COR-L47 (cell line): ENCODE measurements at regions not wholly inside any gene's neighbourhood (a gene's known extent, or its start where the extent isn't known, plus 50 kb on each side); places are given as distances from the start of the nearest gene placed in this dataset.
"Not testable (repeated sequence)": the region's sequence is repeated elsewhere in the genome, so short reads cannot be mapped to it uniquely, and the experiment has no call there.

ENCODE experiments used
- DNase-seq: peaks from one replicate; lab custom pipeline; 2025; lab: John Stamatoyannopoulos, UW

DNA sequence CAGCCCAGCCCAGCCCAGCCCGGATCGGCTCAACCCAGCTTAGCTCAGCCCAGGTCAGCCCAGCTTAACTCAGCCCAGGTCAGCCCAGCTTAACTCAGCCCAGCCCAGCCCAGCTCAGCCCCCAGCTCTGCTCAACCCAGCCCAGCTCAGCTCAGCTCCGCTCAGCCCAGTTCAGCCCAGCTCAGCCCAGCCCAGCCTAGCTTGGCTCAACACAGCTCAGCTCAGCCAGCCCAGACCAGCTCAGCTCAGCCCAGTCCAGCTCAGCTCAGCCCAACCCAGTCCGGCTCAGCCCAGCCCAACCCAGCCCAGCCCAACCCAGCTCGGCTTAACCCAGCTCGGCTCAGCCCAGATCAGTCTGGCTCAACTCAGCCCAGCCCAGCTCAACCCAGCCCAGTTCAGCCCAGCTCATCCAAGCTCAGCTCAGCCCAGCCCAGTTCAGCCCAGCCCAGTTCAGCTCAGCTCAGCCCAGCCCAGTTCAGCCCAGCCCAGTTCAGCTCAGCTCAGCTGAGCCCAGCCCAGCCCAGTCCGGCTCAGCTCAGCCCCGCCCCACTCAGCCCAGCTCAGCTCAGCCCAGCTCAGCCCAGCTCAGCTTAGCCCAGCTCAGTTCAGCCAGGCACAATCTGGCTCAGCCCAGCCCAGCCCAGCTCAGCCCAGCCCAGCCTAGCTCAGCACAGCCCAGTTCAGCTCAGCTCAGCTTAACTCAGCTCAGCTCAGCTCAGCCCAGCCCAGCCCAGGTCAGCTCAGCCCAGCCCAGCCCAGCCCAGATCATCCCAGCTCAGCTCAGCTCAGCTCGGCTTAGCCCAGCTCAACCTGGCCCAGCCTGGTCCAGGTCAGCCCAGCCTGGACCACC, 331.7 kb downstream of the TMEM121 start:
- no peak for DNase-seq

DNA sequence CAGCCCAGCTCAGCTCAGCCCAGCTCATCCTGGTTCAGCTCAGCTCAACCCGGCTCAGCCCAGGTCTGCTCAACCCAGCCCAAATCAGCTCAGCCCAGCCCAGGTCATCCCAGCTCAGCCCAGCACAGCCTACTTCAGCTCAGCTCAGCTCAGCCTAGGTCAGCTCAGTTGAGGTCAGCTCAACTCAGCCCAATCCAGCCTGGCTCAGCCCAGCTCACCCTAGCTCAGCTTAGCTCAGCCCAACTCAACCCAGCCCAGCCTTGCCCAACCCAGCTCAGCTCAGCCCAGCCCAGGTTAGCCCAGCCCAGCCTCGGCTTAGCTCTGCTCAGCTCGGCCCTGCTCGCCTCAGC, 332.3 kb downstream of the TMEM121 start:
- DNase-seq: no peak

DNA sequence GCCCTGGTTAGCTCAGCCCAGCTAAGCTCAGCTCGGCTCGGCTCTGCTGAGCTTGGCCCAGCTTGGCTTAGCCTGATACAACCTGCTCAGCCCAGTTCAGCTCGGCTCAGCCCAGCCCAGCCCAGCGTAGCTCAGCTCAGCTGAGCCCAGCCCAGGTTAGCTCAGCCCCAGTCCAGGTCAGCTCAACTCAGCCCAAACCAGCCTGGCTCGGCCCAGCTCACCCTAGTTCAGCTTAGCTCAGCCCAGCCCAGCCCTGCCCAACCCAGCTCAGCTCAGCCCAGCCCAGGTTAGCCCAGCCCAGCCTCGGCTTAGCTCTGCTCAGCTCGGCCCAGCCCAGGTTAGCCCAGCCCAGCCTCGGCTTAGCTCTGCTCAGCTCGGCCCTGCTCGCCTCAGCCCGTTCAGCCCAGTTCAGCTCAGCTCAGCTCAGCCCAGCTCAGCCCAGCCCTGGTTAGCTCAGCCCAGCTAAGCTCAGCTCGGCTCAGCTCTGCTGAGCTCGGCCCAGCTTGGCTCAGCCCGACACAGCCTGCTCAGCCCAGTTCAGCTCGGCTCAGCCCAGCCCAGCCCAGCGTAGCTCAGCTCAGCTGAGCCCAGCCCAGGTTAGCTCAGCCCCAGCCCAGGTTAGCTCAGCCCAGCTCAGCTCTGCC, 332.8 kb downstream of the TMEM121 start:
- DNase-seq: not testable (repeated sequence)

DNA sequence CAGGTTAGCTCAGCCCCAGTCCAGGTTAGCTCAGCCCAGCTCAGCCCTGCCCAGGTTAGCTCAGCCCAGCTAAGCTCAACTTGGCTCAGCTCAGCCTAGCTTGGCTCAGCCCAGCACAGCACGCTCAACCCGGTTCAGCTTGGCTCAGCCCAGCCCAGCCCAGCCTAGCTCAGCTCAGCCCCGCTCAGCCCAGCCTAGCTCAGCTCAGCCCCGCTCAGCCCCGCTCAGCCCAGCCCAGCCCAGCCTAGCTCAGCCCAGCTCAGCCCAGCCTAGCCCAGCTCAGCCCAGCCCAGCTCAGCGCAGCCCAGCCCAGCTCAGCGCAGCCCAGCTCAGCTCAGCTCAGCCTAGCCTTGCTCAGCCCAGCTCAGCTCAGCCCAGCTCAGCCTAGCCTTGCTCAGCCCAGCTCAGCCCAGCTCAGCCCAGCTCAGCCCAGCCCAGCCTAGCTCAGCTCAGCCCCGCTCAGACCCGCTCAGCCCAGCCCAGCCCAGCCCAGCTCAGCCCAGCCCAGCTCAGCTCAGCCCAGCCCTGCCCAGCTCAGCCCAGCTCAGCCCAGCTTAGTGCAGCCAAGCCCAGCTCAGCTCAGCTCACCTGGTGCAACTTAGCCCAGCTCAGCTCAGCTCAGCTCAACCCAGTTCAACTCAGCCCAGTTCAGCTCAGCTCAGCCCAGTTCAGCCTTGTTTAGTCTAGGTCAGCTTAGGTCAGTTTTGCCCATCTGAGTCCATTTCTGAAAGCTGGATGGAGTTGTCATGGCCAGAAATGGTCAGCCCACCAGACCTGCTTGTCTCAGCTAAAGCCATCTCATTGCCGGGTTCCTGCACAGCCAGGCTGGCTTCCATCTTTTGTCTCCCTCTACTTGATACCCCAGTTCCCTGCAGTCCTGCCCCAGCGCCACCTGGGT, 333.6 kb downstream of the TMEM121 start:
- DNase-seq: no peak

DNA sequence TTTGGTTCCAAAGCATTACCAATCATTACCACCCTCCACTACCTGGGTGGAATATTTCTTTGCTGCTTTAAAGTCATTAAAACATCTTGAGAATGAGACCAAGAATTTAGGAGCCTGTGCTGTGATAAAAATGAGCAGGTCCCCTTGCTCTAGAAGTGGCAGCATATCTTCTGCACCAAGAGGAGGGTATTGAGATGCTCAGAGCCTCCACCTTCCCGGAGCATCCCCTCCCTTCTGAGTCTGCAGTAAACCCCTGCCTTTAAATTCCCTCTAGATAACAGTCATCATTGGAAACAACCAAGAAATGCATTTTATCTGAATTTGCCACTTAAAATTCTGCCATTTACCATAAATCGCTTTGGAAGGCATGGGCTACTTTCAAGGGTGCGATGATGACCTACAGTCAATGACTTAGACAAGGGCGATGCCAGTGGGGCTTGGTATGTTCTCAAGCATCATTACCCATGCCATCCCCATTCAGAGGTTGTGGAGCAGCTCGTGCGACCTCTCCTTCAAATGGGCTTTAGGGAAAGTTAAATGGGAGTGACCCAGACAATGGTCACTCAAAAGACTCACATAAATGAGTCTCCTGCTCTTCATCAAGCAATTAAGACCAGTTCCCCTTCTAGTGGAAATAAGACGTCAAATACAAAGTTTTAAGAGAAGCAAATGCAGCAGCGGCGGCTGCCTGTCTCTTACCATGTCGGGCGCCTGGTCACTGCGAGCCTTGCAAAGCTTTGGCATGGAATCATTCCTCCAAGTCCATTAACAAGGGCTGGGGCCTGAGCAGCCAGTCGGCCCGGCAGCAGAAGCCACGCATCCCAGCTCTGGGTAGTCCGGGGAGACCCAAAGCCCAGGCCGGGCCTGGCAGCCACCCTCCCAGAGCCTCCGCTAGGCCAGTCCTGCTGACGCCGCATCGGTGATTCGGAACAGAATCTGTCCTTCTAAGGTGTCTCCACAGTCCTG, 334.5 kb downstream of the TMEM121 start:
- DNase-seq: no peak

DNA sequence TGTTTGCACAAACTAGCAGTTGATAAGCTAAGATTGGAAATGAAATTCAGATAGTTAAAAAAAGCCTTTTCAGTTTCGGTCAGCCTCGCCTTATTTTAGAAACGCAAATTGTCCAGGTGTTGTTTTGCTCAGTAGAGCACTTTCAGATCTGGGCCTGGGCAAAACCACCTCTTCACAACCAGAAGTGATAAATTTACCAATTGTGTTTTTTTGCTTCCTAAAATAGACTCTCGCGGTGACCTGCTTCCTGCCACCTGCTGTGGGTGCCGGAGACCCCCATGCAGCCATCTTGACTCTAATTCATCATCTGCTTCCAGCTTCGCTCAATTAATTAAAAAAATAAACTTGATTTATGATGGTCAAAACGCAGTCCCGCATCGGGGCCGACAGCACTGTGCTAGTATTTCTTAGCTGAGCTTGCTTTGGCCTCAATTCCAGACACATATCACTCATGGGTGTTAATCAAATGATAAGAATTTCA, 335.6 kb downstream of the TMEM121 start:
- DNase-seq: no peak

DNA sequence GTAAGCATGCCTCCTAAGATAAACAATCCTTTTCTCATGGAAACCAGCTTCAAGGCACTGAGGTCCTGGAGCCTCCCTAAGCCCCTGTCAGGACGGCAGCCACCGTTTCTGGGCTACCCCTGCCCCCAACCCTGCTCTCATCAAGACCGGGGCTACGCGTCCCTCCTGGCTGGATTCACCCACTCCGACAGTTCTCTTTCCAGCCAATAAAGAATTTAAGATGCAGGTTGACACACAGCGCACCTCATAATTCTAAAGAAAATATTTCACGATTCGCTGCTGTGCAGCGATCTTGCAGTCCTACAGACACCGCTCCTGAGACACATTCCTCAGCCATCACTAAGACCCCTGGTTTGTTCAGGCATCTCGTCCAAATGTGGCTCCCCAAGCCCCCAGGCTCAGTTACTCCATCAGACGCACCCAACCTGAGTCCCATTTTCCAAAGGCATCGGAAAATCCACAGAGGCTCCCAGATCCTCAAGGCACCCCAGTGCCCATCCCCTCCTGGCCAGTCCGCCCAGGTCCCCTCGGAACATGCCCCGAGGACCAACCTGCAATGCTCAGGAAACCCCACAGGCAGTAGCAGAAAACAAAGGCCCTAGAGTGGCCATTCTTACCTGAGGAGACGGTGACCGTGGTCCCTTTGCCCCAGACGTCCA, 336.3 kb downstream of the TMEM121 start:
- no peak for DNase-seq

DNA sequence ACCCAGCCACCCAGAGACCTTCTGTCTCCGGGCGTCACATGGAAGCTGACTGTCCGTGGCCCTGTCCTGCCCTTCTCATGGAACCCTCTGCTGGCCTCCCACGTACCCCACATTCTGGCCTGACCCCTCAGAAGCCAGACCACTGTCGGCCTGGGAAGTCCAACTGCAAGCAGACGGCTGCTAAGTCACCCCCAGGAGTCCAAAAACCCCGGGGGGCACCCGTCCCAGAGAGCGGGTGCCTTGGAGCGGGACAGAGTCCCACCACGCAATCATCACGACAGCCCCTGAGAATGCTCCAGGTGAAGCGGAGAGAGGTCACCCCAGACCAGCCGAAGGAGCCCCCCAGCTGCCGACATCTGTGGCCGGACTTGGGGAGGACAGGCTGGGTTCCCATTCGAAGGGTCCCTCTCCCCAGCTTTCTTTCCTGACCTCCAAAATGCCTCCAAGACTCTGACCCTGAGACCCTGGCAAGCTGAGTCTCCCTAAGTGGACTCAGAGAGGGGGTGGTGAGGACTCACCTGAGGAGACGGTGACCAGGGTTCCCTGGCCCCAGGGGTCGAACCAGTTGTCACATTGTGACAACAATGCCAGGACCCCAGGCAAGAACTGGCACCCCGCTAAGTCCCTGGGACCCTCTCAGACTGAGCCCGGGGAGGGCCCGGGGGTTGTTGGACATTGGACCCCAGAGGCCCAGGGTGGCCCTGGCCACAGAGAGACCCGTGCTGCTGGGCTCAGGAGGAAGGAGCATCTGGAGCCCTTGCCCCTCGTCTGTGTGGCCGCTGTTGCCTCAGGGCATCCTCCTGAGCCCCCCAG, 337.1 kb downstream of the TMEM121 start:
- DNase-seq: no peak

DNA sequence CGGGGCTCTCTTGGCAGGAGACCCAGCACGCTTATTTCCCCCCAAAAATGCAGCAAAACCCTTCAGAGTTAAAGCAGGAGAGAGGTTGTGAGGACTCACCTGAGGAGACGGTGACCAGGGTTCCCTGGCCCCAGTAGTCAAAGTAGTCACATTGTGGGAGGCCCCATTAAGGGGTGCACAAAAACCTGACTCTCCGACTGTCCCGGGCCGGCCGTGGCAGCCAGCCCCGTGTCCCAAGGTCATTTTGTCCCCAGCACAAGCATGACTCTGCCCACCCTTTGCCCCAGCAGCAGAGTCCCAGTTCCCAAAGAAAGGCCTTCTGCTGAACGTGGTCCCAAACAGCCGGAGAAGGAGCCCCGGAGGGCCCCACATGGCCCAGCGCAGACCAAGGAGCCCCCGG, 337.7 kb downstream of the TMEM121 start:
- no peak for DNase-seq

DNA sequence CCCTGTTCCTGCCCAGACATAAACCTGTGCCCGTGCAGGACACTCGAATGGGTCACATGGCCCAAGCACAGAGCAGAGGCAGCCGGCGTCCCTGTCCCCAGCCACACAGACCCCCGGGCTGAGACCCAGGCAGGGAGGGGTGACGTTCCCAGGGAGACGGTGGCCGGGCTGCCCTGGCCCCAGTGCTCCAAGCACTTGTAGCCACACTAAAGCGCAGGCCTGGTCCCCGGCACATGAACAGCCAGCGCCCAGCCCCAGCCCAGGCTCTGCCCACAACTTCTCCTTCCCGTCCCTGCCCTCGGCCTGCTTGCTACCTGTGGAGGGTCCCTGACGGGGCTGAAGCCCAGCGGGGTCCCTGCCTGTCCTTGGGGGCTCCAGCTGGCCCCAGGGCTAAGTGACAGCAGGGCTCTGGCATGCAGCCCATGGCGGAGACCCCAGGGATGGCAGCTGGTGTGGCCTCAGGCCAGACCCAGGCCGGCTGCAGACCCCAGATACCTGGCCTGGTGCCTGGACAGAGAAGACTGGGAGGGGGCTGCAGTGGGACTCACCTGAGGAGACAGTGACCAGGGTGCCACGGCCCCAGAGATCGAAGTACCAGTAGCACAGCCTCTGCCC, 338.4 kb downstream of the TMEM121 start:
- no peak for DNase-seq

DNA sequence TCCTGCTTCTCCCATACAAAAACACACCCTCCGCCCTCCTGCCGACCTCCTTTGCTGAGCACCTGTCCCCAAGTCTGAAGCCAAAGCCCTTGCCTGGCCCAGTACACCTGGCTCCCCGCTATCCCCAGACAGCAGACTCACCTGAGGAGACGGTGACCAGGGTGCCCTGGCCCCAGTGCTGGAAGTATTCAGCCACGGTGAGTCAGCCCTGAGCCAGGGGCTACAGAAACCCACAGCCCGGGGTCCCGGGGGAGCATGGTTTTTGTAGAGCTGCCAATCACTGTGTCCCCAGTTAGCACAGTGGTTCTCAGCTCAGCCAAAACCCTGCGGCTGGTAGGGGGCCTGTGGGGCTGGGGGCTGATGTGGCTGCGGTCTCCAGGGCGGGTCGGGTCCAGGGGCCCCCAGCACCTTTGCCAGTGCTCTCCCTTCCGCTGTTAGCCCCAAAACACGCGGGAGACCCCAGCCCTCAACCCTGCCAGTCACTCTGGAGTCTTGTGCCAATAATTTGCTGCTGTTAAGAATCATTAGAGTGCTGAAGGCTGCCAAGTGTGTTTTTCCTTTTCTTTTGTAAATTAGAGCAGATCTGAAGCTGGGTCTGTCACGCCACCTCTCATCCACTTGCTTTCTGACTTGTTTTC, 339.0 kb downstream of the TMEM121 start:
- no peak for DNase-seq

DNA sequence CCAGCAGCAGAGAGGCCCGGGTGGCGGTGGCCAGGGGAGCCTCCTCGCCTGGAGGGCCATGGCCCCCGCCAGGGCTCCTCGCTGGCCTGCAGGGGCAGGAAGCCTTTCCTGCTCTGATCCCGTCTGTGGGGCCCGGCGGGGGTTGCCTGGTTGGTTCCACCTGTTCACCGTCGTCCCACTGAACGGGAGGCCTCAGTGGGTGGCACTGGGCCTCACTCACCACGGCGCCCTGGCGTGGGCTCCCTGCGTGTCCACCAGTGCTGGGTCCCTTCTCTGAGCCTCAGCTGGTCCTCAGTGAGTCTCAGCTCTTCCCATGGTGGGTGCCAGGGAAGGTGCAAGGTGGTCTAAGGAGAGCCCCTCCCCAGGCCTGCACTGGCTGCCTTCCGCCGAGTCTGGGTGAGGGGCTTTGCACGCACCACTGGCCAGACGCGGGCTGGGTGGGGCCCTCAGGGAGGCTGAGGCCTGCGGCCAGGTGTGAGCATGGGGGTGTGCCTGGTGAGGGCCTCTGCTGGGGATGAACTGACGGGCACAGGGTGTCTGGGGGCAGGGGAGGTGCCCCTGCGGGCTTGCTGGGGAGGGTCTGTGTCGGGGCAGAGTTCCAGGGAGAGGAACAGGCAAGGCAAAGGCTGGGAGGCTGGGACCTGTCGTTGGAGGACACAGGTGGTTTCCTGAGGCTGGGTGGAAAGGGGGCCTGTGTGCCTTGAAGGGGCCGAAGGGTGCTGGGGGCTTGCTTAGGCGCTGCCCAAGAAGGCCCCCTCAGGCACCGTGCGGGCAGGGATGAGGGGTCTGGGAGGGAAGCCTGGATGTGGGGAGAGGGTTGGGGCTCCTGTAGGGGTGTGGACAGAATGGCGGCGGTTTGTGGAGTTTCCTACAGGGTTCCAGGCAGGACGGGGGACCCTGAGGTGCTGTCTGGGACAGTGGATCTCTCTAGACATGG, 339.8 kb downstream of the TMEM121 start:
- no peak for DNase-seq

DNA sequence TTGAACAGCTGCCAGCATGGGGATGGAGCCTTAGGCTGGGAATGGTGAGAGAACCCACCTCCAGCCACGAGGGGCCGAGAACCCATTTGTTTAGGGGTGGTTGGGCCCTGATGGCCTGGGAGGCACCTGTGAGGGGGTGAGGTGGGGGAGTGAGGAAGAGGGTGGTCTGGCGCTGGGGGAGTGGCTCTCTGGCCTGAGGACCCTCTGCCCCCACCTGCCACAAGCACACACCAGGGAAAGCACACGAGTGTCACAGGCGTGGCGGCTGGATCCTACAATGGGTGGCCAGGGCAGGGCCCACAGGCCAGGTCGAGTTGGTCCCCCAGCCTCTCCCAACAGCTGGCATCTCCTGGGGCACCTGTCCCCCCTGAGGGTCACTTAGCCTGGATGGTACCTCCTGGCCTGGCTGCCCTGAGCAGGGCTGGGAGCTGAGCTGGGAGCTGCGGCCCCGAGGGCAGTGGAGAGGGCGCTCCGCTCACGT, 340.5 kb downstream of the TMEM121 start:
- no peak for DNase-seq

DNA sequence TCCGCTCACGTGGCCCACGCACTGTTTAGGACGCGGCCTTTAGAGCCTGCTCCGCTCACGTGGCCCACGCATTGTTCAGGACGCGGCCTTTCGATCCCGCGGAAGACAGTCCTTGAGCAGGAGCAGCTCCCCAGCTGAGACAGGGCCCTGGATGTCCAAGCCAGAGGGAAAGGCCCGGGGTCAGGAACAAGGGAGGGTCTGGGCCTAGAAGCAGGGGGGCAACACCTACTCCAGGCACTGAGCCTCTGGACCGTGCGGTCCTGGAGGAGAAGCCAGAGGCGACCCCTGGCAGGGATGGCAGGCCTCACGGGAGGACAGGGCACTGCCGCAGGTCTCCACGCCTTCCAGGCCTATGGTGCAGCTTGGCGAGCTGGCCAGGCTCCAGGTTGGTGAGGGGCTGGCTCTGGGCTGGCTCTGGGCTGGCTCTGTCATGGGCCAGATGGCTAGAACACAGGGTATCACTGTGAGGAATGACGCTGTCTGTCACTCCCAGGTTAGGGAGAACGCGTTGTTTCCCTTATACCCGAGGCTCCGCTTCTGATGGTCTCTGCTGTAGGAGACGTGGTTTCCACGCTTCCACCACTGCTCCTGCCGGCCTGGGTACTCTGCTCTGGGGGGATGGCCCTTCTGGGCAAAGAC, 341.7 kb downstream of the TMEM121 start:
- no peak for DNase-seq

DNA sequence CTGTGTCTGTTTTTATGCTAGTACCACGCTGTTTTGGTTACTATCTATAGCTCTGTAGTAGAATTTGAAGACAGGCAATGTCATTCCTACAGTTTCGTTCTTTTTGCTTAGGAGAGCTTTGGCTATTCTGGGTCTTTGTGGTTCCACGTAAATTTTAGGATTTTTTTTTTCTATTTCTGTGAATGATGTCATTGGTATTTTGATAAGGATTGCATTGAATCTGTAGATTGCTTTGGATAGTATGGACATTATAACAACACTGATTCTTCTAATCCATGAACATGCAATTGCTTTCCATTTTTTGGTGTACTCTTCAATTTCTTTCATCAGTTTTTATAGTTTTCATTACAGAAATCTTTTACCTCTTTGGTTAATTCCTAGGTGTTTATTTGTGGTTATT, 345.2 kb downstream of the TMEM121 start:
- no peak for DNase-seq

DNA sequence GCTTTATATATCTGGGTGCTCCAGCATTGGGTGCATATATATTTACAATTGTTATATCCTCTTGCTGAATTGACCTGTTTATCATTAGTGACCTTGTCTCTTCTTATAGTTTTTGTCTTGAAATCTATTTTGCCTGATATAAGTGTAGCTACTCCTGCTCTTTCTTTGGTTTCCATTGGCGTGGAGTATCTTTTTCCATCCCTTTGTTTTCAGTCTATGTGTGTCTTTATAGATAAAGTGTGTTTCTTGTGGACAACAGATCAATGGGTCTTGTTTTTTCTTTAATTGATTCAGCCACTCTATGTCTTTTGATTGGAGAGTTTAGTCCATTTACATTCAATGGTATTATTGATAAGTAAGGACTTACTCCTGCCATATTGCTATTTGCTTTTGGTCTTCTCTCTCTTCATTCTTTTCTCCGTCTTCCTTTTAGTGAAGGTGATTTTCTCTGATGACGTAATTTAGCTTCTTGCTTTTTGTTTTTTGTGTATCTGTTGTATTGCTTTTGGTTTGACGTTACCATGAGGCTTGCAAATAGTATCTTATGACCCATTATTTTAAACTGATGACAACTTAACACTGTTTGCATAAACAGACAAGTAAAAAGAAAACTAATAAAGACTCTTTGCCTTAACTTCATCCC, 347.6 kb downstream of the TMEM121 start:
- no peak for DNase-seq

DNA sequence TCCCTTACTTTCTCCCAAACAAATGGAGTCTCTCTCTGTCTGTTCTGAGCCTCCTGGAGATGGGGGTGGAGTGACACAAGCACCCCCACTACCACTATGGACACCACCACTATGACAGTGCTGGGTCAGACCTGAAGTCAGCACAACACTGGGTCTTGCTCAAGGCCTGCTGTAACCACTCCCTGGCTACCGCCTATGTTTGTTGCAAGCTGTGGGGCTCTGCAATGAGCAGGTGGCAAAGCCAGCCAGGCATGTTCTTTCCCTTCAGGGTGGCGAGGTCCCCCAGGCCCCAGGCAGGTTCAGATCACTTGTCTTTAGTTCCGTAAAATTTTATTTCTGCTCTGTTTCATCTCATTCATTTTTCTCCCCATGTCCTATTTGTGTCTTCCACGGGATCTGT, 349.8 kb downstream of the TMEM121 start:
- no peak for DNase-seq
